Hepatocyte (in vitro differentiated cells): ENCODE measurements at regions not wholly inside any gene's neighbourhood (a gene's known extent, or its start where the extent isn't known, plus 50 kb on each side); places are given as distances from the start of the nearest gene placed in this dataset.

Experiments used
- DNase-seq: peaks from one replicate; pipeline ENCODE4 v3.0.0-alpha.2; 2016; ENCODE audit warnings: low spot score
- H2AFZ ChIP-seq: fragments of 200-600 bp; sonication (generic); 2 replicates; pipeline ENCODE4 v1.6.0; 2016; ENCODE audit warnings: antibody characterized with exemption, mild to moderate bottlenecking
- H3K27ac ChIP-seq: fragments of 200-600 bp; sonication (generic); 2 replicates; pipeline ENCODE4 v1.5.1; 2016; ENCODE audit warnings: mild to moderate bottlenecking
- H3K27me3 ChIP-seq: fragments of 200-600 bp; sonication (generic); 2 replicates; pipeline ENCODE4 v1.6.1; 2016
- H3K36me3 ChIP-seq: fragments of 200-600 bp; sonication (generic); replicated peaks from 2 replicates; pipeline ENCODE4 v1.5.1; 2016; ENCODE audit warnings: low read depth; ENCODE audit not compliant: insufficient read depth
- H3K4me1 ChIP-seq: fragments of 200-600 bp; sonication (generic); 2 replicates; pipeline ENCODE4 v1.5.1; 2016; ENCODE audit warnings: mild to moderate bottlenecking, moderate library complexity; ENCODE audit not compliant: insufficient read depth
- H3K4me2 ChIP-seq: fragments of 200-600 bp; sonication (generic); 2 replicates; pipeline ENCODE4 v1.6.0; 2016
- H3K4me3 ChIP-seq: fragments of 200-600 bp; sonication (generic); 2 replicates; pipeline ENCODE4 v1.5.1; 2016; ENCODE audit warnings: mild to moderate bottlenecking
- H3K79me2 ChIP-seq: fragments of 200-600 bp; sonication (generic); 2 replicates; pipeline ENCODE4 v1.6.0; 2017; ENCODE audit warnings: mild to moderate bottlenecking
- H3K9me2 ChIP-seq: fragments of 200-600 bp; sonication (generic); replicated peaks from 2 replicates; pipeline ENCODE4 v1.6.0; 2017; ENCODE audit warnings: mild to moderate bottlenecking; ENCODE audit not compliant: insufficient read depth
- H3K9me3 ChIP-seq: fragments of 200-600 bp; sonication (generic); 2 replicates; pipeline ENCODE4 v1.5.1; 2016; ENCODE audit warnings: low read depth, mild to moderate bottlenecking
- H4K20me1 ChIP-seq: fragments of 200-600 bp; sonication (generic); 2 replicates; pipeline ENCODE4 v1.6.0; 2016; ENCODE audit warnings: mild to moderate bottlenecking; ENCODE audit not compliant: insufficient read depth, poor library complexity, severe bottlenecking
- EZH2 ChIP-seq: fragments of 200-600 bp; sonication (generic); IDR thresholded peaks from 2 replicates; pipeline ENCODE4 v1.6.1; 2016; ENCODE audit warnings: antibody characterized with exemption, mild to moderate bottlenecking, borderline replicate concordance
- EZH2phosphoT487 ChIP-seq: fragments of 200-600 bp; sonication (generic); IDR thresholded peaks from one replicate; pipeline ENCODE4 v1.6.1; 2018; ENCODE audit warnings: antibody characterized with exemption, mild to moderate bottlenecking, low read depth, moderate library complexity; ENCODE audit not compliant: unreplicated experiment, severe bottlenecking
- WGBS: methylation state at CpG from one replicate; pipeline ENCODE4 v1.1.6; 2016; ENCODE audit warnings: low lambda C conversion rate; ENCODE audit errors: missing lambda C conversion rate; 5-methylcytosine and 5-hydroxymethylcytosine counted together
- TF ChIP-seq, protein P1 (sequence below): fragments of 200-600 bp; sonication (generic); IDR thresholded peaks from 2 replicates; pipeline ENCODE4 v1.5.1; 2016; ENCODE audit warnings: antibody characterized with exemption, mild to moderate bottlenecking; ENCODE audit not compliant: poor library complexity

DNA sequence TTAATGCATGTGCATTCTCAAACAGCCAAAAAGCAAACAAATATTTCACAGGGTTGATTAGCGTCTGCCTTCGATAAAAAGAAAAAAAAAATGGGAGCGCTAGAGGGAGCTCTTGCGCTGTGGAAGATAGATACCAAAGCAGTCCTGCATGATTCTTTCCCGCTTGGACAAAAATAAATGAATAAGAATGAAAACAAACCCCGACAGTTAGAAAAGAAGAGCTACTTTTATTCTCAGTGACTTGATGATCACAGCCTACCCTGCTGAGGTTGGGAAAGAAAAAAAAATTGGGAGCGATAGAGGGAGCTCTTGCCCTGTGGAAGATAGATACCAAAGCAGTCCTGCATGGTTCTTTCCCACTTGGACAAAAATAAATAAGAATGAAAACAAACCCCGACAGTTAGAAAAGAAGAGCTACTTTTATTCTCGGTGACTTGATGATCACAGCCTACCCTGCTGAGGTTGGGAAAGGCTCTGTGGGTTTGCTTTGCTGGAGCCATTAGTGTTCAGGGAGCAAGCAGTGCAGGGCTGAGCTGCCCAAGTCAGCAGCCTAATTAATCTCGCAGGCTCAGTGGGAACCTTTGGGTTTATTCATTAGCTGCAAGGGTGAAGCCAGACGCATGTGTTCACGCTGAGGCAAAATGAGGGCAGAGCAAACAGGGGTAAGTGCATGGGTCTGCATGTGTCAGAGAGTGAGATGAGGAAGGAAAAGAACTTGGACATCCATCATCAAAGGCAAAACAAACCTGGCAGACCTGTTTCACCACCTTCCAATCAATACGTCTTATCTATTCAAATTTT is 249.3 kb upstream of the PRKX start:
- DNase-seq, result peak; percentile 61
- WGBS, result 7% methylated on average over 13 of the region's 13 CpGs
- Histone ChIP-seq H3K79me2 (no peaks in the 10 kb centered on the region), H3K9me3 (no peaks in the 10 kb centered on the region), H4K20me1 (no peaks in the 10 kb centered on the region), H3K27me3 (no peaks in the 10 kb centered on the region), H3K27ac (no peak overlapping the region), H3K9me2 (no peaks in the 10 kb centered on the region), H3K4me2 (peak overlapping the region; percentile 46), H3K4me3 (no peak overlapping the region), H3K4me1 (no peaks in the 10 kb centered on the region), H3K36me3 (no peaks in the 10 kb centered on the region), H2AFZ (no peak overlapping the region)
- TF ChIP-seq, protein P1, sequence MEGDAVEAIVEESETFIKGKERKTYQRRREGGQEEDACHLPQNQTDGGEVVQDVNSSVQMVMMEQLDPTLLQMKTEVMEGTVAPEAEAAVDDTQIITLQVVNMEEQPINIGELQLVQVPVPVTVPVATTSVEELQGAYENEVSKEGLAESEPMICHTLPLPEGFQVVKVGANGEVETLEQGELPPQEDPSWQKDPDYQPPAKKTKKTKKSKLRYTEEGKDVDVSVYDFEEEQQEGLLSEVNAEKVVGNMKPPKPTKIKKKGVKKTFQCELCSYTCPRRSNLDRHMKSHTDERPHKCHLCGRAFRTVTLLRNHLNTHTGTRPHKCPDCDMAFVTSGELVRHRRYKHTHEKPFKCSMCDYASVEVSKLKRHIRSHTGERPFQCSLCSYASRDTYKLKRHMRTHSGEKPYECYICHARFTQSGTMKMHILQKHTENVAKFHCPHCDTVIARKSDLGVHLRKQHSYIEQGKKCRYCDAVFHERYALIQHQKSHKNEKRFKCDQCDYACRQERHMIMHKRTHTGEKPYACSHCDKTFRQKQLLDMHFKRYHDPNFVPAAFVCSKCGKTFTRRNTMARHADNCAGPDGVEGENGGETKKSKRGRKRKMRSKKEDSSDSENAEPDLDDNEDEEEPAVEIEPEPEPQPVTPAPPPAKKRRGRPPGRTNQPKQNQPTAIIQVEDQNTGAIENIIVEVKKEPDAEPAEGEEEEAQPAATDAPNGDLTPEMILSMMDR, result peak; percentile 79
- TF ChIP-seq EZH2phosphoT487 (no peak), EZH2 (no peak)

DNA sequence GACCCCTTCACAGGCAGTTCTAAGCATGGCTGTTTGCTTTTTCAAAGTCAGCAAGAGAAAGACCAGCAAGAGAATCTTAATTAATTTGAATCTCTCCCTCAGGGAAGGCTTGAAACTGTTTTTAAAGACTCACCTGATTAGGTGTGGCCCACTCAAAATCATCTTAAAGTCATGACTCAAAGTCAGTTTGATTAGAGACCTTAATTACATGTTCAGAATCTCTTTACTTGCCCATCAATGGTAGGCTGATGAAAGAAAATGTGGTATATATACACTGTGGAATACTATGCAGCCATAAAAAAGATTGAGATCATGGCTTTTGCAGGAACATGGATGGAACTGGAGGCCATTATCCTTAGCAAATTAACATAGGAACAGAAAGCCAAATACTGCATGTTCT is 247.5 kb upstream of the PRKX start:
- no peaks in the 10 kb centered on the region for H3K9me2 ChIP-seq
- H3K36me3 ChIP-seq, result no peaks in the 10 kb centered on the region
- H3K79me2 ChIP-seq, result no peaks in the 10 kb centered on the region
- H3K4me2 ChIP-seq, result no peak overlapping the region
- TF ChIP-seq EZH2phosphoT487 (no peak), EZH2 (no peak)
- TF ChIP-seq, protein P1, result no peak
- no peaks in the 10 kb centered on the region for H3K9me3 ChIP-seq
- H3K27me3 ChIP-seq, result no peaks in the 10 kb centered on the region
- no peak overlapping the region for H3K4me3 ChIP-seq
- no peaks in the 10 kb centered on the region for H4K20me1 ChIP-seq
- DNase-seq, result no peak
- no peak overlapping the region for H2AFZ ChIP-seq
- no peaks in the 10 kb centered on the region for H3K4me1 ChIP-seq
- H3K27ac ChIP-seq, result no peak overlapping the region

DNA sequence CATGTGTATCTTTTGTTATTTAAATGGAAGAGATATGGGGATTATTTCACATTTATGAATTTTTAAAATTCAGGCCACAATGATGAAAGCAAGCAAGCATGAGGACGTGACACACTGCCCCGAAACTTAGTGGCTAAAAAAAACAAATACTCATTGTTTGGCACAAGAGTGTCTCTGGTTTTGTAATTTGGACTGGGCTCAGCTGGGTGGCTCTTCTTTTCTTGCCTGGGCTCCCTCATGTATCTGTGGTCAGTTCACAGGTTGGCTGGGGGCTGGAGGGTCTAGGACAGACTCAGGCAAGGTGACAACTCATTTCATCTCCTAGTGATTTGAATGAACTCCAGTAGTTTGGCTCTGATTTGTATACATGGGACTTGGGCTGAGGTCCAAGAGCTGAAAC is 238.4 kb upstream of the PRKX start:
- H3K9me3 ChIP-seq, result no peaks in the 10 kb centered on the region
- no peak overlapping the region for H2AFZ ChIP-seq
- H3K79me2 ChIP-seq, result no peaks in the 10 kb centered on the region
- no peak overlapping the region for H3K27ac ChIP-seq
- 88% methylated on average over 2 of the region's 2 CpGs for WGBS
- no peak overlapping the region for H3K4me3 ChIP-seq
- no peak for DNase-seq
- no peaks in the 10 kb centered on the region for H3K9me2 ChIP-seq
- no peaks in the 10 kb centered on the region for H4K20me1 ChIP-seq
- H3K27me3 ChIP-seq, result no peaks in the 10 kb centered on the region
- TF ChIP-seq EZH2phosphoT487, result no peak
- TF ChIP-seq, protein P1, result no peak
- no peak for TF ChIP-seq EZH2
- H3K4me2 ChIP-seq, result no peak overlapping the region
- H3K36me3 ChIP-seq, result no peaks in the 10 kb centered on the region
- no peaks in the 10 kb centered on the region for H3K4me1 ChIP-seq
